Cerebellar nuclear complex (tissue), 1 donor: ENCODE measurements at regions not wholly inside any gene's neighbourhood (a gene's known extent, or its start where the extent isn't known, plus 50 kb on each side); places are given as distances from the start of the nearest gene placed in this dataset.

Source experiments
- DNase-seq, 2 experiments: peaks; one replicate each; lab custom pipeline; 2025; lab: John Stamatoyannopoulos, UW

DNA sequence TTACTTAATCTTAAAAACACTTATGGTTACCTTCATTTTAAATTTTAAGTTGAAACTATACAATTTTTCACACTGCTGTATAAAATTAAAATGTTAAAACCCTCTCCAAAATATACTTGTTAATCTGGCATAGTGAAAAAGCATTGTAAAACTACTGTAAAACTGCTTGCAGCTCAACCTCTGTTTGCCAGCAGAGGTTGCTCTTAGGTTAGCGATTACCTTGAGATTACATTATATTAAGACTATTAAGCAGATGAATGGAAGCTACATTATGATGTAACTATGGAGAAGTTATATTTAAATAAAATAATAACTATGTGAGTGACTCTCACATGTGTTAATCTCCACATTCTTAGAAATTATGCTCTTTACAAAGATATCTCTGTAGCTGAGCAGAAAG lies 143.6 kb upstream of the SLITRK3 start:
- no peak for DNase-seq

DNA sequence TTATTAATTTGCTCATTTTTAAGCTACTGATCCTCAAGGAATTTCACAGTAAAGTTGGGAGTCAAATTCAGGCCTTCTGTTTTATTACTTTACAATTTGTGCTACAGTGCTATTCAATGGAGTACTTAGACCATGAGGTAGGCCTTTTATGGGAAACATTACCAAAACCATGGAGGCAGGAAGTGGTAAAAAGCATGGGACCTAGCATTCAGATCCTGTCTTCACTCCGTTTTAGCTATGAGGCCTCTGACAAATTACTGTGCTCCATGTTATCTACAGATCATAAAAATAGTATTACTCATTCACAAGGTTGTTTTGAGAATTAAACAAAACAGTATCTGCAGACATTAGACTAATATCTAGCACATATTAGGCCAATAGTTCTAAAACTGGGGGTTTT lies 140.6 kb upstream of the SLITRK3 start:
- no peak for DNase-seq
